SK-N-SH treated with all-trans-retinoic acid at 6 μM for 48 hours (cell line): ENCODE measurements at regions not wholly inside any gene's neighbourhood (a gene's known extent, or its start where the extent isn't known, plus 50 kb on each side); places are given as distances from the start of the nearest gene placed in this dataset.

Experiments
- ARNTL ChIP-seq: fragments of 450-650 bp; formaldehyde crosslinking; IDR thresholded peaks from 2 replicates; pipeline ENCODE4 v1.5.0; 2020; ENCODE audit warnings: low read depth, mild to moderate bottlenecking, moderate library complexity, borderline replicate concordance
- ISL1 ChIP-seq: fragments of 250-450 bp; sonication (Bioruptor Pico); IDR thresholded peaks from 2 replicates; pipeline ENCODE4 v2.1.2; 2022; ENCODE audit warnings: mild to moderate bottlenecking, moderate library complexity
- OSR1 ChIP-seq: fragments of 250-450 bp; sonication (Bioruptor Pico); IDR thresholded peaks from 2 replicates; pipeline ENCODE4 v1.8.0; 2022; ENCODE audit warnings: moderate library complexity, mild to moderate bottlenecking, inconsistent platforms
- RARB ChIP-seq: fragments of 250-450 bp; sonication (Bioruptor Pico); IDR thresholded peaks from 2 replicates; pipeline ENCODE4 v1.8.0; 2021; ENCODE audit warnings: mild to moderate bottlenecking, moderate library complexity
- TCF4 ChIP-seq: fragments of 250-450 bp; sonication (Bioruptor Pico); IDR thresholded peaks from 2 replicates; pipeline ENCODE4 v1.8.0; 2021; ENCODE audit warnings: mild to moderate bottlenecking, moderate library complexity, borderline replicate concordance
- ZFP3 ChIP-seq: fragments of 250-450 bp; sonication (Bioruptor Pico); IDR thresholded peaks from 2 replicates; pipeline ENCODE4 v1.5.0; 2020; ENCODE audit warnings: mild to moderate bottlenecking, moderate library complexity
- ZNF70 ChIP-seq: fragments of 450-650 bp; formaldehyde crosslinking; IDR thresholded peaks from 2 replicates; pipeline ENCODE4 v1.5.0; 2020; ENCODE audit warnings: mild to moderate bottlenecking, moderate library complexity
- ZNF8 ChIP-seq: fragments of 450-650 bp; formaldehyde crosslinking; IDR thresholded peaks from 2 replicates; pipeline ENCODE4 v1.5.0; 2020; ENCODE audit warnings: mild to moderate bottlenecking, moderate library complexity
- TF ChIP-seq, protein P1 (sequence below): fragments of 250-450 bp; sonication (Bioruptor Pico); IDR thresholded peaks from 2 replicates; pipeline ENCODE4 v1.8.0; 2021; ENCODE audit warnings: low read depth, mild to moderate bottlenecking, moderate library complexity, borderline replicate concordance
- TF ChIP-seq, protein P2 (sequence below): fragments of 250-450 bp; sonication (Bioruptor Pico); IDR thresholded peaks from 2 replicates; pipeline ENCODE4 v1.8.0; 2020; ENCODE audit warnings: mild to moderate bottlenecking, moderate library complexity, borderline replicate concordance

GRCh38 chr6:147149092-147149491 lies 55.1 kb upstream of the STXBP5 start:
- TF ChIP-seq ZNF8 (CRISPR knock-in tag) (no peak), ZNF70 (CRISPR knock-in tag) (no peak), ZFP3 (CRISPR knock-in tag) (no peak), RARB (CRISPR knock-in tag) (no peak), ISL1 (CRISPR knock-in tag) (no peak), TCF4 (CRISPR knock-in tag) (no peak), ARNTL (CRISPR knock-in tag) (no peak), OSR1 (CRISPR knock-in tag) (no peak)
- TF ChIP-seq, protein P1, sequence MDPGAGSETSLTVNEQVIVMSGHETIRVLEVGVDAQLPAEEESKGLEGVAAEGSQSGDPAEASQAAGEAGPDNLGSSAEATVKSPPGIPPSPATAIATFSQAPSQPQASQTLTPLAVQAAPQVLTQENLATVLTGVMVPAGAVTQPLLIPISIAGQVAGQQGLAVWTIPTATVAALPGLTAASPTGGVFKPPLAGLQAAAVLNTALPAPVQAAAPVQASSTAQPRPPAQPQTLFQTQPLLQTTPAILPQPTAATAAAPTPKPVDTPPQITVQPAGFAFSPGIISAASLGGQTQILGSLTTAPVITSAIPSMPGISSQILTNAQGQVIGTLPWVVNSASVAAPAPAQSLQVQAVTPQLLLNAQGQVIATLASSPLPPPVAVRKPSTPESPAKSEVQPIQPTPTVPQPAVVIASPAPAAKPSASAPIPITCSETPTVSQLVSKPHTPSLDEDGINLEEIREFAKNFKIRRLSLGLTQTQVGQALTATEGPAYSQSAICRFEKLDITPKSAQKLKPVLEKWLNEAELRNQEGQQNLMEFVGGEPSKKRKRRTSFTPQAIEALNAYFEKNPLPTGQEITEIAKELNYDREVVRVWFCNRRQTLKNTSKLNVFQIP (CRISPR knock-in tag), result no peak
- TF ChIP-seq, protein P2, sequence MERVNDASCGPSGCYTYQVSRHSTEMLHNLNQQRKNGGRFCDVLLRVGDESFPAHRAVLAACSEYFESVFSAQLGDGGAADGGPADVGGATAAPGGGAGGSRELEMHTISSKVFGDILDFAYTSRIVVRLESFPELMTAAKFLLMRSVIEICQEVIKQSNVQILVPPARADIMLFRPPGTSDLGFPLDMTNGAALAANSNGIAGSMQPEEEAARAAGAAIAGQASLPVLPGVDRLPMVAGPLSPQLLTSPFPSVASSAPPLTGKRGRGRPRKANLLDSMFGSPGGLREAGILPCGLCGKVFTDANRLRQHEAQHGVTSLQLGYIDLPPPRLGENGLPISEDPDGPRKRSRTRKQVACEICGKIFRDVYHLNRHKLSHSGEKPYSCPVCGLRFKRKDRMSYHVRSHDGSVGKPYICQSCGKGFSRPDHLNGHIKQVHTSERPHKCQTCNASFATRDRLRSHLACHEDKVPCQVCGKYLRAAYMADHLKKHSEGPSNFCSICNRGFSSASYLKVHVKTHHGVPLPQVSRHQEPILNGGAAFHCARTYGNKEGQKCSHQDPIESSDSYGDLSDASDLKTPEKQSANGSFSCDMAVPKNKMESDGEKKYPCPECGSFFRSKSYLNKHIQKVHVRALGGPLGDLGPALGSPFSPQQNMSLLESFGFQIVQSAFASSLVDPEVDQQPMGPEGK (CRISPR knock-in tag), result no peak
